ENCODE measurements at regions not wholly inside any gene's neighbourhood (a gene's known extent, or its start where the extent isn't known, plus 50 kb on each side); places are given as distances from the start of the nearest gene placed in this dataset.
"Not testable (repeated sequence)": the region's sequence is repeated elsewhere in the genome, so short reads cannot be mapped to it uniquely, and the experiment has no call there.

GRCh38 chr12:115296613-115297198, 612.7 kb upstream of the TBX3 start:
- H3K9me3 ChIP-seq: no peaks in the 10 kb centered on the region
- H3K36me3 ChIP-seq (ENCODE audit: insufficient read depth in 1 of 2, low read depth in 1 of 2): no peaks in the 10 kb centered on the region
- WGBS, 3 donors: 85 to 87% (median 86%) methylated on average over 5 of the region's 5 CpGs
- TF ChIP-seq CTCF (IDR thresholded peaks at IDR 0.05): no peak
- no peak overlapping the region for H3K4me3 ChIP-seq
- DNase-seq (no peak), ATAC-seq (no peak)
- H3K27ac ChIP-seq: no peak overlapping the region
- H3K4me1 ChIP-seq: no peaks in the 10 kb centered on the region
- intact Hi-C loops (cut with DNase I): no loop called here
- no peaks in the 10 kb centered on the region for H3K27me3 ChIP-seq (ENCODE audit: insufficient read depth in 3 of 3, low read length in 2 of 3)

- intact Hi-C loops (cut with DNase I): no loop called here
- no peak overlapping the region for H3K27ac ChIP-seq
- no peaks in the 10 kb centered on the region for H3K4me1 ChIP-seq
- TF ChIP-seq CTCF (IDR thresholded peaks at IDR 0.05): no peak
- 86 to 96% (median 93%) methylated on average over 3 of the region's 3 CpGs for WGBS, 3 donors
- no peaks in the 10 kb centered on the region for H3K27me3 ChIP-seq (ENCODE audit: insufficient read depth in 3 of 3, low read length in 2 of 3)
- ATAC-seq (no peak), DNase-seq (no peak)
- no peaks in the 10 kb centered on the region for H3K9me3 ChIP-seq
- H3K36me3 ChIP-seq (ENCODE audit: insufficient read depth in 1 of 2, low read depth in 1 of 2): no peaks in the 10 kb centered on the region
- no peak overlapping the region for H3K4me3 ChIP-seq
Observed at GRCh38 chr12:115295886-115296285, 611.9 kb upstream of the TBX3 start.

GRCh38 chr12:115294453-115295133, 610.6 kb upstream of the TBX3 start:
- DNase-seq: no peak
- no peak for ATAC-seq
- 45 to 54% (median 47%) methylated on average over 4 of the region's 4 CpGs for WGBS, 3 donors
- Histone ChIP-seq H3K9me3 (no peaks in the 10 kb centered on the region), H3K4me3 (no peak overlapping the region), H3K27me3 (ENCODE audit: insufficient read depth in 3 of 3, low read length in 2 of 3) (no peaks in the 10 kb centered on the region), H3K4me1 (no peaks in the 10 kb centered on the region), H3K27ac (no peak overlapping the region), H3K36me3 (ENCODE audit: insufficient read depth in 1 of 2, low read depth in 1 of 2) (no peaks in the 10 kb centered on the region)
- intact Hi-C loops (cut with DNase I): no loop called here
- no peak for TF ChIP-seq CTCF (IDR thresholded peaks at IDR 0.05)

- H3K4me3 ChIP-seq; H3K4me1 ChIP-seq; H3K9me3 ChIP-seq; ATAC-seq; H3K27me3 ChIP-seq (ENCODE audit: insufficient read depth in 3 of 3, low read length in 2 of 3); H3K36me3 ChIP-seq (ENCODE audit: insufficient read depth in 1 of 2, low read depth in 1 of 2); intact Hi-C loops (cut with DNase I); H3K27ac ChIP-seq; DNase-seq: not testable (repeated sequence)
- 84 to 92% (median 91%) methylated on average over 7 to 10 of the region's 10 CpGs for WGBS, 3 donors
Observed at GRCh38 chr12:115285429-115285828, 601.5 kb upstream of the TBX3 start.

- intact Hi-C loops (cut with DNase I): no loop called here
- no peaks in the 10 kb centered on the region for H3K27me3 ChIP-seq (ENCODE audit: insufficient read depth in 3 of 3, low read length in 2 of 3)
- ATAC-seq (no peak), DNase-seq (no peak)
- no peak overlapping the region for H3K4me3 ChIP-seq
- H3K36me3 ChIP-seq (ENCODE audit: insufficient read depth in 1 of 2, low read depth in 1 of 2): no peaks in the 10 kb centered on the region
- no peaks in the 10 kb centered on the region for H3K9me3 ChIP-seq
- TF ChIP-seq CTCF (IDR thresholded peaks at IDR 0.05): no peak
- H3K27ac ChIP-seq: no peak overlapping the region
- 95 to 100% (median 96%) methylated on average over 2 of the region's 2 CpGs for WGBS, 3 donors
- H3K4me1 ChIP-seq: no peaks in the 10 kb centered on the region
Observed at GRCh38 chr12:115273456-115273855, 589.5 kb upstream of the TBX3 start.

All from psoas muscle (tissue), 7 donors.